ENCODE measurements at regions not wholly inside any gene's neighbourhood (a gene's known extent, or its start where the extent isn't known, plus 50 kb on each side); places are given as distances from the start of the nearest gene placed in this dataset.
A peak's percentile ranks its signal among the peaks of the same experiment; 100 is the strongest.

- DNase-seq: no peak
Measured at GRCh38 chr4:116400480-116400879, 684.9 kb downstream of the TRAM1L1 start.

GRCh38 chr4:116397714-116398113, 687.7 kb downstream of the TRAM1L1 start:
- DNase-seq: no peak

- no peak for DNase-seq
Measured at GRCh38 chr4:116397291-116397690, 688.1 kb downstream of the TRAM1L1 start.

- no peak for DNase-seq
Measured at GRCh38 chr4:116395408-116395807, 690.0 kb downstream of the TRAM1L1 start.

- DNase-seq: no peak
Measured at GRCh38 chr4:116391020-116391419, 694.4 kb downstream of the TRAM1L1 start.

GRCh38 chr4:116389139-116389538, 696.2 kb downstream of the TRAM1L1 start:
- no peak for DNase-seq

- no peak for DNase-seq
Measured at GRCh38 chr4:116387937-116388474, 697.4 kb downstream of the TRAM1L1 start.

- DNase-seq: no peak
Measured at GRCh38 chr4:116386856-116387255, 698.5 kb downstream of the TRAM1L1 start.

- no peak for DNase-seq
Measured at GRCh38 chr4:116385583-116385982, 699.8 kb downstream of the TRAM1L1 start.

GRCh38 chr4:116374815-116375214, 710.6 kb downstream of the TRAM1L1 start:
- no peak for DNase-seq

GRCh38 chr4:116362583-116362982, 722.8 kb downstream of the TRAM1L1 start:
- DNase-seq: no peak

- no peak for DNase-seq
Measured at GRCh38 chr4:116361790-116362189, 723.6 kb downstream of the TRAM1L1 start.

- peak; percentile 25 for DNase-seq
Measured at GRCh38 chr4:116358633-116359222, 726.6 kb downstream of the TRAM1L1 start.

GRCh38 chr4:116357758-116358157, 727.6 kb downstream of the TRAM1L1 start:
- DNase-seq: no peak

GRCh38 chr4:116346750-116347149, 738.6 kb downstream of the TRAM1L1 start:
- DNase-seq: no peak

- no peak for DNase-seq
Measured at GRCh38 chr4:116343809-116344208, 741.6 kb downstream of the TRAM1L1 start.

- DNase-seq: no peak
Measured at GRCh38 chr4:116342143-116342542, 743.2 kb downstream of the TRAM1L1 start.

GRCh38 chr4:116332508-116332907, 752.9 kb downstream of the TRAM1L1 start:
- DNase-seq: no peak

- DNase-seq: no peak
Measured at GRCh38 chr4:116328261-116328860, 757.0 kb downstream of the TRAM1L1 start.

GRCh38 chr4:116323606-116324005, 761.8 kb downstream of the TRAM1L1 start:
- no peak for DNase-seq

- no peak for DNase-seq
Measured at GRCh38 chr4:116321471-116321870, 763.9 kb downstream of the TRAM1L1 start.

- DNase-seq: no peak
Measured at GRCh38 chr4:116320859-116321258, 764.5 kb downstream of the TRAM1L1 start.

- no peak for DNase-seq
Measured at GRCh38 chr4:116303736-116304188, 781.6 kb downstream of the TRAM1L1 start.

GRCh38 chr4:116302990-116303735, 782.2 kb downstream of the TRAM1L1 start:
- DNase-seq: no peak

All from NCI-H1092 (cell line).